SK-N-SH (cell line): ENCODE measurements at regions not wholly inside any gene's neighbourhood (a gene's known extent, or its start where the extent isn't known, plus 50 kb on each side); places are given as distances from the start of the nearest gene placed in this dataset.

Experiments used
- CTCF ChIA-PET: fragments of 300-600, 350-600 bp; formaldehyde crosslinking; extraction: SDS; loops from one replicate; lab custom pipeline; 2021; lab: Yijun Ruan, JAX
- POLR2A ChIA-PET: fragments of 350-600 bp; sonication (Branson Sonifier 250); formaldehyde crosslinking; extraction: SDS; loops from one replicate; lab custom pipeline; 2020; ENCODE audit warnings: antibody characterized with exemption, inconsistent platforms; lab: Yijun Ruan, JAX
- DNase-seq: peaks from one replicate; pipeline ENCODE4 v3.0.0; 2012
- H2AFZ ChIP-seq: fragments of 200-600 bp; sonication (generic); 2 replicates; pipeline ENCODE4 v1.8.1; 2016; ENCODE audit warnings: antibody characterized with exemption, mild to moderate bottlenecking, low read depth
- H3F3A ChIP-seq: fragments of 200-600 bp; sonication (generic); replicated peaks from 2 replicates; pipeline ENCODE3; 2016; ENCODE audit warnings: antibody characterized with exemption, mild to moderate bottlenecking; ENCODE audit not compliant: insufficient read depth
- H3K27ac ChIP-seq, 2 experiments: fragments of 200-500 bp in 1 of 2; fragments of 200-600 bp in 1 of 2; sonication (Bioruptor generic) in 1 of 2; sonication (generic), shearing (Covaris generic) in 1 of 2; 2 replicates each; pipeline versions ENCODE4 v1.5.1 to v1.6.1; 2014 to 2016; ENCODE audit warnings: low read depth in 2 of 2, inconsistent platforms in 1 of 2, low read length in 1 of 2, mild to moderate bottlenecking in 1 of 2, mixed read lengths in 1 of 2
- H3K27me3 ChIP-seq: fragments of 200-600 bp; sonication (generic), shearing (Covaris generic); 2 replicates; pipeline ENCODE4 v1.6.1; 2016; ENCODE audit warnings: mixed run types; ENCODE audit not compliant: insufficient read depth
- H3K36me3 ChIP-seq, 2 experiments: fragments of 200-500 bp in 1 of 2; fragments of 200-600 bp in 1 of 2; sonication (Bioruptor generic) in 1 of 2; sonication (generic) in 1 of 2; replicated peaks in 1 of 2; 2 replicates each; pipeline versions ENCODE3 to v1.5.1; 2014 to 2016; ENCODE audit warnings: low read length in 1 of 2, mild to moderate bottlenecking in 1 of 2; ENCODE audit not compliant: insufficient read depth in 2 of 2, control insufficient read depth in 1 of 2
- H3K4me1 ChIP-seq, 2 experiments: fragments of 200-500 bp in 1 of 2; fragments of 200-600 bp in 1 of 2; sonication (Bioruptor generic) in 1 of 2; sonication (generic), shearing (Covaris generic) in 1 of 2; 2 replicates each; pipeline versions ENCODE4 v1.5.1 to v1.6.1; 2014 to 2016; ENCODE audit warnings: low read depth in 1 of 2, low read length in 1 of 2, mixed run types in 1 of 2; ENCODE audit not compliant: insufficient read depth in 2 of 2, control insufficient read depth in 1 of 2
- H3K4me2 ChIP-seq: fragments of 200-600 bp; sonication (generic), shearing (Covaris generic); 2 replicates; pipeline ENCODE4 v1.6.1; 2017; ENCODE audit warnings: mixed run types
- H3K4me3 ChIP-seq, 2 experiments: fragments of 200-500 bp in 1 of 2; fragments of 200-600 bp in 1 of 2; sonication (Bioruptor generic) in 1 of 2; sonication (generic), shearing (Covaris generic) in 1 of 2; 2 replicates each; pipeline versions ENCODE4 v1.5.1 to v1.8.1; 2014 to 2016; ENCODE audit warnings: low read depth in 2 of 2, inconsistent platforms in 1 of 2, low read length in 1 of 2, mild to moderate bottlenecking in 1 of 2, mixed read lengths in 1 of 2, moderate library complexity in 1 of 2
- H3K79me2 ChIP-seq: fragments of 200-600 bp; sonication (generic); 2 replicates; pipeline ENCODE4 v1.8.1; 2017; ENCODE audit warnings: mild to moderate bottlenecking; ENCODE audit not compliant: insufficient read depth
- H3K9ac ChIP-seq: fragments of 200-600 bp; sonication (generic); 2 replicates; pipeline ENCODE4 v1.6.1; 2017; ENCODE audit warnings: mixed run types
- H3K9me2 ChIP-seq: fragments of 200-600 bp; sonication (generic); 2 replicates; pipeline ENCODE4 v1.6.1; 2017; ENCODE audit warnings: mixed run types
- H3K9me3 ChIP-seq: fragments of 200-600 bp; sonication (generic); 2 replicates; pipeline ENCODE4 v1.6.1; 2017; ENCODE audit warnings: mixed run types, mild to moderate bottlenecking, moderate library complexity
- H4K20me1 ChIP-seq: fragments of 200-600 bp; sonication (generic); 2 replicates; pipeline ENCODE4 v1.6.1; 2017; ENCODE audit warnings: mild to moderate bottlenecking, mixed run types; ENCODE audit not compliant: insufficient read depth
- CTCF ChIP-seq: fragments of 200-600 bp; sonication (generic); IDR thresholded peaks from 2 replicates; pipeline ENCODE4 v1.6.1; 2017; ENCODE audit warnings: antibody characterized with exemption, mild to moderate bottlenecking, moderate library complexity
- ELF1 ChIP-seq: IDR thresholded peaks from 2 replicates; pipeline ENCODE4 v1.4.0; 2012
- JUND ChIP-seq: IDR thresholded peaks from 2 replicates; pipeline ENCODE4 v1.4.0; 2012
- NFIC ChIP-seq: IDR thresholded peaks from 2 replicates; pipeline ENCODE4 v1.4.0; 2012; ENCODE audit warnings: borderline replicate concordance
- RCOR1 ChIP-seq: fragments of 150-350 bp; IDR thresholded peaks from 2 replicates; pipeline ENCODE4 v1.6.1; 2017; ENCODE audit warnings: antibody characterized with exemption, low read length
- REST ChIP-seq: IDR thresholded peaks from 2 replicates; pipeline ENCODE4 v1.6.1; 2012; ENCODE audit warnings: mild to moderate bottlenecking, low read depth, low read length, moderate library complexity
- SMC3 ChIP-seq: IDR thresholded peaks from 2 replicates; pipeline ENCODE4 v1.6.1; 2012; ENCODE audit warnings: low read depth, low read length, improper control_type of control experiment
- WGBS: methylation state at CpG from one replicate; pipeline ENCODE4 v1.1.6; 2017; ENCODE audit warnings: low lambda C conversion rate; 5-methylcytosine and 5-hydroxymethylcytosine counted together
- TF ChIP-seq, protein P1 (sequence below): fragments of 150-350 bp; IDR thresholded peaks from 2 replicates; pipeline ENCODE4 v1.6.1; 2017; ENCODE audit warnings: antibody characterized with exemption, low read length, low read depth, borderline replicate concordance

DNA sequence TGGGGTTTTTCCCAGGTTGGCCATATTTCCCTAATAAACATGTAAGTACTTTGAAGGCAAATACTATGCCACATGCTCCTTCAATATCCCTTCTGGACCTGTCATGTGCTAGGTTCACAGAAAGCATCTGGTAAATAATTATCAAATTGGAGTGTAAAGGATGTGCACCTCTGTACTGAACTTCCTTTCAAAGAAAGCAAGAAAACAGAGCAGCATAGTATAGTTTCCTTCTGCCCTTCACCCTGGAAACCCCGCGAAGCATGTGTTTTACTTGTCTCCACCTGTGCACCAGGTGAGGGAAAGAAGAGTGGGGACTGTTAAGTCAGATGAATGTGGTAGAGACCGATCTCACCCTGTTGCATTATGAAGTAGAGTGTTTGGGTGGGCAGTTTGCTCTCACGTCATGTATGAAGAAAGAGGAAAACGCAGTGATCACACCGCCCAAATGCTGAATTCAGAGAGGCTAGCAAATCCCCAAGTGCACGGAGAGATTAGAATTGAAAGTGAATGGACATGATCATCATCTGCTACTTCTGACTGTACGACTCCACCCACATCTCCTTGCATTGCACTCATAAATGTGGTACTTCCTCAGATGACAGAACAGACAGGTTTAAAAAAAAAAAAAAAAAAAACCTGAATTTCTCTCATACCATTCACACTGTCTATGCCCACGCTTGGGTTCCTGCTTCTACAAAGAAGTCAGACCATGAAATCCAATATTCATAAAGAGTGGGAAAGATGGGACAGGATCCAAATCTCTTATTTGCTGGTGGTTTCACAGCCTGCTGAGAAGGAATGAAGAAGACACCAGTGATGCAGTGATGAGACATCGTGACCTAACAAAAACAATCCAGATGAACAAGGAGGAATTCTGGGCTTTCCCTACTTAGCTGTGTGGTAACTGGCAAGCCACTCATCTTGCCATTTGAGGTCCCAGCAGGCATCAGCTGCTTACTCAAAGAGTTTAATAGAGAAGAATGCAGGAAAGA, 448.6 kb downstream of the BCL11A start:
- no peaks in the 10 kb centered on the region for H3K9me2 ChIP-seq
- no peak overlapping the region for H3K4me3 ChIP-seq
- H3K4me2 ChIP-seq: no peak overlapping the region
- ChIA-PET CTCF (no interaction called here), POLR2A (no interaction called here)
- H4K20me1 ChIP-seq: no peaks in the 10 kb centered on the region
- no peaks in the 10 kb centered on the region for H3K4me1 ChIP-seq
- H3K9ac ChIP-seq: no peak overlapping the region
- H3K79me2 ChIP-seq: no peaks in the 10 kb centered on the region
- no peak overlapping the region for H3K27ac ChIP-seq
- TF ChIP-seq SMC3 (no peak), ELF1 (no peak), RCOR1 (no peak), REST (no peak)
- TF ChIP-seq, protein P1, sequence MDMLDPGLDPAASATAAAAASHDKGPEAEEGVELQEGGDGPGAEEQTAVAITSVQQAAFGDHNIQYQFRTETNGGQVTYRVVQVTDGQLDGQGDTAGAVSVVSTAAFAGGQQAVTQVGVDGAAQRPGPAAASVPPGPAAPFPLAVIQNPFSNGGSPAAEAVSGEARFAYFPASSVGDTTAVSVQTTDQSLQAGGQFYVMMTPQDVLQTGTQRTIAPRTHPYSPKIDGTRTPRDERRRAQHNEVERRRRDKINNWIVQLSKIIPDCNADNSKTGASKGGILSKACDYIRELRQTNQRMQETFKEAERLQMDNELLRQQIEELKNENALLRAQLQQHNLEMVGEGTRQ: no peak
- H2AFZ ChIP-seq: no peak overlapping the region
- H3K36me3 ChIP-seq: no peaks in the 10 kb centered on the region
- H3K9me3 ChIP-seq: no peaks in the 10 kb centered on the region
- 38% methylated on average over 10 of the region's 10 CpGs for WGBS
- no peak for DNase-seq
- H3K27me3 ChIP-seq: no peaks in the 10 kb centered on the region
- no peaks in the 10 kb centered on the region for H3F3A ChIP-seq

GRCh38 chr2:60100034-60100433, 453.4 kb downstream of the BCL11A start:
- POLR2A ChIA-PET: no interaction called here
- Histone ChIP-seq H3K27me3 (no peaks in the 10 kb centered on the region), H3K9ac (no peak overlapping the region), H3K9me3 (no peaks in the 10 kb centered on the region), H3K4me2 (no peak overlapping the region), H3K4me1 (no peaks in the 10 kb centered on the region), H3F3A (no peaks in the 10 kb centered on the region), H3K36me3 (no peaks in the 10 kb centered on the region), H3K27ac (no peak overlapping the region), H2AFZ (no peak overlapping the region), H4K20me1 (no peaks in the 10 kb centered on the region), H3K79me2 (no peaks in the 10 kb centered on the region), H3K9me2 (no peaks in the 10 kb centered on the region), H3K4me3 (no peak overlapping the region)
- WGBS: 24% methylated on average over 7 of the region's 11 CpGs
- DNase-seq: no peak
- CTCF ChIA-PET: interaction anchor here (1.7 kb wide), 1 partner anchor 22 kb away, joined by 7 read pairs; no protein-coding TSS in a partner anchor
- TF ChIP-seq ELF1 (no peak), REST (no peak), SMC3 (no peak), NFIC (no peak), RCOR1 (no peak), CTCF (no peak), JUND (no peak)
